Esophagus muscularis mucosa (tissue), 4 donors: ENCODE measurements at regions not wholly inside any gene's neighbourhood (a gene's known extent, or its start where the extent isn't known, plus 50 kb on each side); places are given as distances from the start of the nearest gene placed in this dataset.

Experiments
- DNase-seq: peaks from one replicate; pipeline ENCODE4 v3.0.0-alpha.2; 2017; ENCODE audit errors: extremely low spot score
- H3K27ac ChIP-seq, 4 donors: fragments of 200-600 bp; sonication (generic); replicated peaks in 1 of 4; 1 replicate in 3 of 4; 2 replicates in 1 of 4; pipeline ENCODE4 v1.5.1; 2016 to 2019; ENCODE audit warnings: mild to moderate bottlenecking in 1 of 4
- H3K27me3 ChIP-seq, 4 donors: fragments of 200-600 bp; sonication (generic); one replicate each; pipeline versions ENCODE4 v1.5.1 to v1.6.0; 2016 to 2019
- H3K36me3 ChIP-seq, 4 donors: fragments of 200-600 bp; sonication (generic); one replicate each; pipeline ENCODE4 v1.5.1; 2016 to 2019
- H3K4me1 ChIP-seq, 4 donors: fragments of 200-600 bp; sonication (generic); one replicate each; pipeline ENCODE4 v1.5.1; 2016 to 2019
- H3K4me3 ChIP-seq, 4 donors: fragments of 200-600 bp; sonication (generic); 1 replicate in 2 of 4; 2 replicates in 2 of 4; pipeline ENCODE4 v1.5.1; 2016 to 2019; ENCODE audit warnings: mild to moderate bottlenecking in 4 of 4, moderate library complexity in 1 of 4
- H3K9me3 ChIP-seq, 4 donors: fragments of 200-600 bp; sonication (generic); 1 replicate in 3 of 4; 2 replicates in 1 of 4; pipeline ENCODE4 v1.5.1; 2016 to 2019
- CTCF ChIP-seq, 3 experiments: fragments of 200-600 bp in 2 of 3; fragments of 450-650 bp in 1 of 3; sonication (generic) in 2 of 3; IDR thresholded peaks; one replicate each; pipeline ENCODE4 v1.5.1; 2017 to 2019; ENCODE audit warnings: antibody characterized with exemption in 3 of 3, mild to moderate bottlenecking in 2 of 3, moderate library complexity in 1 of 3
- EP300 ChIP-seq: sonication (generic); formaldehyde crosslinking; IDR thresholded peaks from one replicate; pipeline ENCODE4 v1.6.1; 2017; ENCODE audit warnings: antibody characterized with exemption
- POLR2A ChIP-seq: fragments of 450-650 bp; IDR thresholded peaks from one replicate; pipeline ENCODE4 v1.6.1; 2017; ENCODE audit warnings: antibody characterized with exemption, moderate library complexity, mild to moderate bottlenecking, low read depth
- POLR2AphosphoS5 ChIP-seq, 2 donors: sonication (generic); formaldehyde crosslinking; IDR thresholded peaks; one replicate each; pipeline ENCODE4 v1.6.1; 2017; ENCODE audit warnings: antibody characterized with exemption in 2 of 2
- WGBS: methylation state at CpG from one replicate; pipeline ENCODE4 v1.1.5; 2018; 5-methylcytosine and 5-hydroxymethylcytosine counted together
- intact Hi-C: fragments of 100-400 bp; cut with DNase I; formaldehyde crosslinking; loops from one replicate; pipeline ENCODE4 v1.15.1; 2023

GRCh38 chr4:162229670-162230069 is 65.9 kb upstream of the FSTL5 start:
- WGBS = 57% methylated on average over 2 of the region's 2 CpGs
- DNase-seq = no peak
- no peak for TF ChIP-seq EP300
- no peak for TF ChIP-seq POLR2A
- TF ChIP-seq CTCF (IDR thresholded peaks at IDR 0.05) = no peak
- no peak for TF ChIP-seq POLR2AphosphoS5 (IDR thresholded peaks at IDR 0.05)
- H3K36me3 ChIP-seq = no peaks in the 10 kb centered on the region
- no peaks in the 10 kb centered on the region for H3K27me3 ChIP-seq
- intact Hi-C loops = no loop called here
- H3K4me3 ChIP-seq = no peak overlapping the region
- H3K27ac ChIP-seq = no peak overlapping the region
- no peaks in the 10 kb centered on the region for H3K9me3 ChIP-seq
- no peaks in the 10 kb centered on the region for H3K4me1 ChIP-seq

DNA sequence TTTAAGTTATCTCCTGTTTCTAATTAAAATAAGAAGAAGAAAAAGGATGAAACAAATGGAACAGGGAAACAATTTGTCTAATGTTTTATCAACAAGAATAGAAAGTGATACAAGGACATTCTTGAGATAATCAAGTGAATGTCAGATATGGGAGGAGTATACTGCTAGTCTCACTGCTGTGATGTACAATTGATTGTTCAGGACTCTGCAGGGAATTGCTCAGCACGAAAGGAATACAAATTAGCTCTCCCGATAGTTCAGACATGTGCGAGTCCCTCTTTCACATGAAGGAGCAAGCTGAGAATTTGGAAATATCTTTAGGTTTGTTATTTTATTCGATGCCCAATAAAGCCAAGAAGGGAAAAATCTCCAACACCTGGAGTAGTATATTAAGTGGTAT is 57.3 kb upstream of the FSTL5 start:
- Histone ChIP-seq H3K4me1 (no peaks in the 10 kb centered on the region), H3K27ac (no peak overlapping the region), H3K9me3 (no peaks in the 10 kb centered on the region), H3K4me3 (no peak overlapping the region), H3K36me3 (no peaks in the 10 kb centered on the region), H3K27me3 (no peaks in the 10 kb centered on the region)
- WGBS = 87% methylated on average over 4 of the region's 4 CpGs
- no peak for DNase-seq
- intact Hi-C loops = no loop called here
- TF ChIP-seq EP300 (no peak), POLR2AphosphoS5 (IDR thresholded peaks at IDR 0.05) (no peak), POLR2A (no peak), CTCF (IDR thresholded peaks at IDR 0.05) (no peak)
